ENCODE measurements at regions not wholly inside any gene's neighbourhood (a gene's known extent, or its start where the extent isn't known, plus 50 kb on each side); places are given as distances from the start of the nearest gene placed in this dataset.

DNA sequence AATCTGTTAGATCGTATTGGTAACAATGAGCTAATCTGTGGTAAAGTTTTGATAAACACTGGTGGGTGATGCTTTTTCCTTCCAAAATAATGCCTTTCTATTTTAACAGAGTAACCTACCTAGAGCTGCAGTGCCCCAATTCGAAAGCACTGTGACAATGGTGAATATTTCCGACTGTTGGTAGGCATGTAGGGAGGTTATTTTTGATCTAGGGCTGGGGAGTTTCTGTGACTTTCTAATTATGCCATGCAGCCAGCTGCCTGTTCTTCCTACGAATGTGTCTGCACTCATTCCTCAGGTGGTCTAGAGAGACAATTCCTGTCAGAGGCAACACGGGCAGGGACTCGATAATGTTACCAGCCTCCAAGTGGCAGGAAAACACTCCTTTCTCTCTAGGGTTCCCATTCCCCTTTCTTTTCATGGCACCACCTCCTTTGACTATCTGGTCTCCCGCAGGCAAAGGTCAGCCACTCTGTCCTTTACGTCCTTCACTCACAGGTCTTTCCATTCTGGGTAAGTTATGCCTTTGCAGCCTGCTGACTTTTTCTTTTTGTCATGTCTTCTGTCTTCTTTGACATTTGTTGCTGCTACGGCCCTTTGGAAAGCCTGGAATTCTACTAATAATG lies 167.2 kb upstream of the MGAT5 start:
- Histone ChIP-seq H3K4me1 (ENCODE audit: control insufficient read depth, insufficient read depth, low read length) (peaks cover 6% of the 10 kb centered on the region), H3K27me3 (ENCODE audit: control insufficient read depth, insufficient read depth) (no peaks in the 10 kb centered on the region), H3K27ac (ENCODE audit: low read length) (no peak overlapping the region), H3K4me3 (ENCODE audit: low read length) (no peak overlapping the region), H3K9me3 (ENCODE audit: control insufficient read depth, low read length) (no peaks in the 10 kb centered on the region)
- ATAC-seq (no peak), DNase-seq (no peak)
- intact Hi-C loops (cut with DNase I): no loop called here
- WGBS: 49% methylated on average over 9 of the region's 9 CpGs

DNA sequence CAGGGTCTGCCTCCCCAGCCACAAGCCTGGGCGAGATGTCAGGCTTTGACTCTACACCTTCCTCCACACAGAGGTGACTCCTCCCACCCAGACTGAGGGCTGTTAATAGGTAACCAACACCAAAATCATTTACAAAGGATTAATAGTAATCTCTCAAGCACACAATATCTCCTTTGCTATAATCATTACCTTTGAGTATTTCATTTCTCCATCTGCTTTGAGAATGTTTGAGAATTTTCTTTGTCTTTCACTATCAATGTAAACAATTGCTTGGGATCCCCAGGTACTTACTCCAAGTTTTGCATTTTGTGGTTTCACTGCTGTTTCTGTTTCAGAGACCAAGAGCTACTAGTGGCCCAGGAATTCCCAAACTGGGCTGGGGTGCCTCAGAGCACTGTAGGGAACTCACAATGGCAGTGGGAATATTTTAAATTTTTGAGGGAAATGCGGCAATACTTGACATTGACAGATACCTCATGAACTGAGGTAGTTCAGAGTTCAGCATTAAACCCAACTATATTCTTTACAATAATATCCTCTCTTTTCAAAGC lies 166.4 kb upstream of the MGAT5 start:
- Histone ChIP-seq H3K27ac (ENCODE audit: low read length) (no peak overlapping the region), H3K9me3 (ENCODE audit: control insufficient read depth, low read length) (no peaks in the 10 kb centered on the region), H3K27me3 (ENCODE audit: control insufficient read depth, insufficient read depth) (no peaks in the 10 kb centered on the region), H3K4me3 (ENCODE audit: low read length) (no peak overlapping the region), H3K4me1 (ENCODE audit: control insufficient read depth, insufficient read depth, low read length) (peaks cover 6% of the 10 kb centered on the region)
- WGBS: 90% methylated on average over 2 of the region's 2 CpGs
- no peak for DNase-seq
- ATAC-seq: no peak
- intact Hi-C loops (cut with DNase I): no loop called here

DNA sequence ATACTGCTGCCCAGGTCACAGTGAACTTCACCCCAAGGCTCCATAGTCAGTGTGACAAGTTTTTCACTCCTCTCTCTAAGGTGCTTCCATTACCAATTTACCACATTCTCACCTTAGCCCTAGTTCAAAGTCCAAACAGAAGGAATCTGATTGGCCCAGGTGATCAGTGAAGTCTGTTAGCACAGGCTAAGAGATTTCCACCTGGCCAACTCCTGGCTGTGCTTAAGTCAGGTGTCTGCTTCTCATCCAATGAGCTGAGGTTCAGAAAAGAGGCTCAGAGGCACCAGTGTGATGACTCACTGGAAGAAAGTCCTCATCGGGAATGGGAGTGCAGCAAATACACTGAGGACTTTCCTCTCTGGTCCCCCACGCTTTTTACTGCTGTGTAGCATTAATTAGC lies 164.4 kb upstream of the MGAT5 start:
- H3K27ac ChIP-seq (ENCODE audit: low read length): no peak overlapping the region
- H3K9me3 ChIP-seq (ENCODE audit: control insufficient read depth, low read length): no peaks in the 10 kb centered on the region
- no peak for DNase-seq
- H3K4me3 ChIP-seq (ENCODE audit: low read length): no peak overlapping the region
- ATAC-seq: no peak
- 88% methylated on average over 2 of the region's 2 CpGs for WGBS
- intact Hi-C loops (cut with DNase I): no loop called here
- no peaks in the 10 kb centered on the region for H3K27me3 ChIP-seq (ENCODE audit: control insufficient read depth, insufficient read depth)
- H3K4me1 ChIP-seq (ENCODE audit: control insufficient read depth, insufficient read depth, low read length): peaks cover 6% of the 10 kb centered on the region

DNA sequence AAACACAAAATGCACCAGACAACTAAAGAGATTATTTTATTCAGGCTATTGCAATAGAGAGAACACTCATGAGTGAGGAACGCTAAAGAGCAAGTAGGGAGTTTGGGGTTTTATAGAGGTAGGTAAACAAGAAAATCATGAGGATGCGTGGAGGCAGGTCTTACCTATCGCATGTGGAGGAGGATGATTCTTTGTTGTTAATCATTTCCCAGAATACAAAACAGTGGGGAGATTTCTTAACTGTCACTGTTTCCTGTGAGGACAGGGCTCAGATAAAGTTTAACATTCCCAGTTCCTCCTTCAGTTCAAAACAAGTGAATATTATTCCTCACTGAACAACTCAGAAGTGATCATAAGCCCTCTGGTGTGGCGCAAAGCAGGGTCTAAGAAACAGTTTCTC lies 156.1 kb upstream of the MGAT5 start:
- DNase-seq (no peak), ATAC-seq (no peak)
- H3K4me1 ChIP-seq (ENCODE audit: control insufficient read depth, insufficient read depth, low read length): no peaks in the 10 kb centered on the region
- intact Hi-C loops (cut with DNase I): no loop called here
- no peak overlapping the region for H3K4me3 ChIP-seq (ENCODE audit: low read length)
- H3K27me3 ChIP-seq (ENCODE audit: control insufficient read depth, insufficient read depth): no peaks in the 10 kb centered on the region
- H3K27ac ChIP-seq (ENCODE audit: low read length): no peak overlapping the region
- H3K9me3 ChIP-seq (ENCODE audit: control insufficient read depth, low read length): peaks cover 1% of the 10 kb centered on the region
- WGBS: 67% methylated on average over 4 of the region's 4 CpGs

DNA sequence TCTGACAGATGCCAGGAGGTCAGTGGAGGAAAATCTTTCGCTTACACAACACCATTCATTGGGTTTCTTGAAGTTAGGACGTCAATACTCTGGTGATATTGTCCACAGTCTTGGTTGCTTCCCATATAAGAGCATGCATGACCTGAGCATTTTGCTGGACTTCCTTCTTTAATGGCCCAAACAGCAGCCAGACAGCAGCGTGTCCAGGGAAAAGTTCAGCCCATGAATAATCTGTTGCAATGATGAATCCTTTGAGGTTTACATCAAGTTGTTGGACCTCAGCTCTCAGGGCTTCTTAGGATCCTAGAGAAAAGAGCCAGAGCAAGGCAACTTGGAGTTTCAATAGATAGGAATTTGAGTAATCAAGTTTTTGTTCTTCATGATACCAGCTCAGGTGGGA lies 155.6 kb upstream of the MGAT5 start:
- ATAC-seq (no peak), DNase-seq (no peak)
- WGBS: 71% methylated on average over 3 of the region's 3 CpGs
- Histone ChIP-seq H3K4me3 (ENCODE audit: low read length) (no peak overlapping the region), H3K4me1 (ENCODE audit: control insufficient read depth, insufficient read depth, low read length) (no peaks in the 10 kb centered on the region), H3K27me3 (ENCODE audit: control insufficient read depth, insufficient read depth) (no peaks in the 10 kb centered on the region), H3K9me3 (ENCODE audit: control insufficient read depth, low read length) (peaks cover 1% of the 10 kb centered on the region), H3K27ac (ENCODE audit: low read length) (no peak overlapping the region)
- intact Hi-C loops (cut with DNase I): no loop called here

DNA sequence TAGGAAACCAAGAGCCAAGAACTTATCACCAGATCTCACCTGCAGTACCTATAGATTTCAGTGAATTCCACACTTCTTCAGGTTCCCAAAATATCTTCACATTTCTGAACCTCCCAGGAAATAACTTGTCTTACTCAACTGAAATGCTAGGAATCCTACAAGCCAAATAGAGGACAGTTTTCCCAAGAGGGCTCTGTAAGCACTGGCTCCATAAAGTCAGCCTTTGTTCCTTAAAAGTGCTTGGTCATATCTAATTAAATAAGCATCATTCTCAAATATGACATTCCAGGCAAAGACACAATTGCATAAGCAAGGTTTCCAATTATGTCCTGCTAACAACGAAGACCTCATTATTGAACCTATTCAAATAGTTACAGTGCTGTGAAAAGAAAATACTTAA lies 154.6 kb upstream of the MGAT5 start:
- H3K27ac ChIP-seq (ENCODE audit: low read length): no peak overlapping the region
- H3K27me3 ChIP-seq (ENCODE audit: control insufficient read depth, insufficient read depth): no peaks in the 10 kb centered on the region
- ATAC-seq (no peak), DNase-seq (no peak)
- H3K4me1 ChIP-seq (ENCODE audit: control insufficient read depth, insufficient read depth, low read length): no peaks in the 10 kb centered on the region
- H3K9me3 ChIP-seq (ENCODE audit: control insufficient read depth, low read length): peaks cover 1% of the 10 kb centered on the region
- intact Hi-C loops (cut with DNase I): no loop called here
- 70% methylated on average over 1 of the region's 1 CpG for WGBS
- H3K4me3 ChIP-seq (ENCODE audit: low read length): no peak overlapping the region

DNA sequence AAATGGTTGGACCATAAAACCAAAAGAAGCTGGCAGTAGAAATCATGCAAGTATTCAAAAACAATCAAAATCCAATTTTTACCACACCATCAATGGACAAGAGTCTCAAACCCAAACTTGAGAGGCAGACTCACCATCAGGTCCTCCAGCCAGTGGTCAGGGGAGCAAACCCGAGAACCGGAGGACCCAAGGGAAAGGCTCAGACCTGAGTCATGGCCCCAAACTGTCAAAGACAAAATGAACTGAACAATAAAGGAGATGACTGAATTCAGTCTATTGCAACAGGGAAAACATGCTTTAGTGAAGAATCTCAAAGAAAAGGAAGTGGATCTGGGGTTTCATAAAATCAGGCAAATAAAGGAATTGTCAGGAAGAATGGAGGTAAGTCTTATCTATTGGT lies 150.7 kb upstream of the MGAT5 start:
- Histone ChIP-seq H3K27me3 (ENCODE audit: control insufficient read depth, insufficient read depth) (no peaks in the 10 kb centered on the region), H3K27ac (ENCODE audit: low read length) (no peak overlapping the region), H3K4me3 (ENCODE audit: low read length) (no peak overlapping the region), H3K4me1 (ENCODE audit: control insufficient read depth, insufficient read depth, low read length) (no peaks in the 10 kb centered on the region), H3K9me3 (ENCODE audit: control insufficient read depth, low read length) (no peaks in the 10 kb centered on the region)
- intact Hi-C loops (cut with DNase I): no loop called here
- no peak for ATAC-seq
- DNase-seq: no peak
- WGBS: 87% methylated on average over 2 of the region's 2 CpGs

DNA sequence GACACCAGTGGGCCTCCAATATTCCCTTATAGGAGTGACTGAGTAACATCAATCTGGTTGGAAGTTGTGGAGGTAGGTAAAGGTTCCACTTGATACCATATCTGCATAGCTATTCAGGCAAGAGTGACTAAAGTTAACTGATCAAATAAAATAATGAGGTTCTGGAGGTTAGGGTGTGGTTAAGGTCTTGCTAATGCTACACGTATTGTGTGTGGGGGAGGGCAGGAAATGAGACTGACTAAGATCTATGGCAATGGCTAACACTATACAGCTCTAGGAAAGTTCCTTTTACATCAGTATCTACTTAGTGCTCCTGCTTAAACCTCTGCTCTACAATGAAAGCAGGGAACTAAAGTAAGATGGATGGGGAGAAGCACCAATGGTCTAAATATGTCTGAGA lies 149.1 kb upstream of the MGAT5 start:
- Histone ChIP-seq H3K4me3 (ENCODE audit: low read length) (no peak overlapping the region), H3K27ac (ENCODE audit: low read length) (no peak overlapping the region), H3K4me1 (ENCODE audit: control insufficient read depth, insufficient read depth, low read length) (no peaks in the 10 kb centered on the region), H3K9me3 (ENCODE audit: control insufficient read depth, low read length) (no peaks in the 10 kb centered on the region), H3K27me3 (ENCODE audit: control insufficient read depth, insufficient read depth) (no peaks in the 10 kb centered on the region)
- no peak for ATAC-seq
- intact Hi-C loops (cut with DNase I): no loop called here
- 38% methylated on average over 1 of the region's 1 CpG for WGBS
- DNase-seq: no peak

DNA sequence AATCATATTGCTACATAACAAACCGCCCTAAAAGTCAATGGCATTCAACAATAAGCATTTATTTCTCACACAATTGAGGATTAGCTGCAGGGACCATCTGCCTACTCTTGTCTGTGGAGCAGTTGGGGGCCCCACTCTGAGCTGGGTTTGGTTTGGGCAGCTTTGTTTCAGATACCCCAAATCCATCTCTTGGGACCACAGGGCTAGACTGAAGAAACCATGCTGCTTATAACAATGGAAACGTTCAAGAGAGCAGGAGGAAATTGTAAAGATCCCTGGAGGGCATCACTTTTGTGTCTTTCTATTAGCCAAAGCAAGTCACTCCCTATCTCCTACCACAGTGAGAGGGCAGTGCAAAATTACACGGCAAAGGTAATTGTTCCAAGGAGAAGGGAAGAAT lies 146.5 kb upstream of the MGAT5 start:
- intact Hi-C loops (cut with DNase I): no loop called here
- Histone ChIP-seq H3K4me1 (ENCODE audit: control insufficient read depth, insufficient read depth, low read length) (no peaks in the 10 kb centered on the region), H3K27ac (ENCODE audit: low read length) (no peak overlapping the region), H3K9me3 (ENCODE audit: control insufficient read depth, low read length) (no peaks in the 10 kb centered on the region), H3K27me3 (ENCODE audit: control insufficient read depth, insufficient read depth) (no peaks in the 10 kb centered on the region), H3K4me3 (ENCODE audit: low read length) (no peak overlapping the region)
- DNase-seq: no peak
- no peak for ATAC-seq
- WGBS: 73% methylated on average over 3 of the region's 3 CpGs

DNA sequence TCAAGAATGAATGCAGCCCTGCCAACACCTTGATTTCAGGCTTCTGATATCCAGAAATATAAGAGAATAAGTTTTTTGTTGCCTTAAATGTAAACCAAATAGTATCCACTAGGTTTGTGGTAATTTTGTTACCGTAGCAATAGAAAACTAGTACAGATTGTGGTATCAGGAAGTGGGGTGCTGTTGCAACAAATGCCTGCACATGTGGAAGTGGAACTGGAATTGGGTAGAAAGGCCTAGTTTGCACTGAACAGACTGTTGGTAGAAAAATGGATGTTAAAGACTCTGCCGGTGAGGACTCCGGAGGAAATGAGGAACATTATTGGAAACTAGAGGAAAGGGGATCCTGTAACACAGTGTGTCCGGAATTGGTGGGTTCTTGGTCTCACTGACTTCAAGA lies 145.8 kb upstream of the MGAT5 start:
- H3K4me1 ChIP-seq (ENCODE audit: control insufficient read depth, insufficient read depth, low read length): no peaks in the 10 kb centered on the region
- H3K27ac ChIP-seq (ENCODE audit: low read length): no peak overlapping the region
- intact Hi-C loops (cut with DNase I): no loop called here
- DNase-seq (no peak), ATAC-seq (peak in 1 of 2 donors; percentile 45)
- no peak overlapping the region for H3K4me3 ChIP-seq (ENCODE audit: low read length)
- no peaks in the 10 kb centered on the region for H3K9me3 ChIP-seq (ENCODE audit: control insufficient read depth, low read length)
- H3K27me3 ChIP-seq (ENCODE audit: control insufficient read depth, insufficient read depth): no peaks in the 10 kb centered on the region
- 75% methylated on average over 4 of the region's 4 CpGs for WGBS

DNA sequence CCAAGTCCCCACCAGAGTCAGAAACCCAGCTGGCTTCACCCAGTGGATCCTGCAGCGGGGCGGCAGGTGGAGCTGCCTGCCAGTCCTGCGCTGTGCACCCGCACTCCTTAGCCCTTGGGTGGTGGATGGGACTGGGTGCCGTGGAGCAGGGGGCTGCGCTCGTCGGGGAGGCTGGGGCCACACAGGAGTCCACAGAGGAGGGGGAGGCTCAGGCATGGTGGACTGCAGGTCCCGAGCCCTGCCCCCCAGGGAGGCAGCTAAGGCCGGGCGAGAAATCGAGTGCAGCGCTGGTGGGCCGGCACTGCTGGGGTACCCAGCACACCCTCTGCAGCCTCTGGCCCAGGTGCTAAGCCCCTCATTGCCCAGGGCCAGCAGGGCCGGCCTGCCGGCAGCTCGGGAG lies 144.6 kb upstream of the MGAT5 start:
- no peaks in the 10 kb centered on the region for H3K9me3 ChIP-seq (ENCODE audit: control insufficient read depth, low read length)
- ATAC-seq (no peak), DNase-seq (peak in 1 of 3 donors; percentile 42)
- 98% methylated on average over 17 of the region's 17 CpGs for WGBS
- no peak overlapping the region for H3K4me3 ChIP-seq (ENCODE audit: low read length)
- intact Hi-C loops (cut with DNase I): no loop called here
- H3K27me3 ChIP-seq (ENCODE audit: control insufficient read depth, insufficient read depth): no peaks in the 10 kb centered on the region
- H3K27ac ChIP-seq (ENCODE audit: low read length): no peak overlapping the region
- no peaks in the 10 kb centered on the region for H3K4me1 ChIP-seq (ENCODE audit: control insufficient read depth, insufficient read depth, low read length)

DNA sequence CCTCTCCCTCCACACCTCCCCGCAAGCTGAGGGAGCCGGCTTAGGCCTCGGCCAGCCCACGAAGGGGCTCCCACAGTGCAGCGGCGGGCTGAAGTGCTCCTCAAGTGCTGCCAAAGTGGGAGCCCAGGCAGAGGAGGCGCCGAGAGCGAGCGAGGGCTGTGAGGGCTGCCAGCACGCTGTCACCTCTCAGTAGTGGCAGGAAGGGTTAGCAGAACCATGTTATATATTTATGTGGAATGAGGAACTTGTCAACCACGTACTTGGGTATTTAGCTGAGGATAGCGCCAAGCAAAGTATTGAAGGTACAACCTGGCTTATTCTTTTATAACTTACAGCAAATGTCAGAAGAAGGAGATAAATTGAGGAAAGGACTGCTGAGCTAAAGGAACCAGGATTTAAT lies 144.1 kb upstream of the MGAT5 start:
- no peak overlapping the region for H3K4me3 ChIP-seq (ENCODE audit: low read length)
- WGBS: 70% methylated on average over 13 of the region's 13 CpGs
- no peak overlapping the region for H3K27ac ChIP-seq (ENCODE audit: low read length)
- DNase-seq (no peak), ATAC-seq (no peak)
- no peaks in the 10 kb centered on the region for H3K9me3 ChIP-seq (ENCODE audit: control insufficient read depth, low read length)
- intact Hi-C loops (cut with DNase I): loop anchor here in 2 of 4 donors (5.0 to 10.0 kb wide), 3 partner anchors 222 to 305 kb away; no protein-coding TSS in a partner anchor
- no peaks in the 10 kb centered on the region for H3K4me1 ChIP-seq (ENCODE audit: control insufficient read depth, insufficient read depth, low read length)
- H3K27me3 ChIP-seq (ENCODE audit: control insufficient read depth, insufficient read depth): no peaks in the 10 kb centered on the region

Data from right cardiac atrium (tissue), 5 donors.